GM21381 (cell line): ENCODE measurements at regions not wholly inside any gene's neighbourhood (a gene's known extent, or its start where the extent isn't known, plus 50 kb on each side); places are given as distances from the start of the nearest gene placed in this dataset.
"Not testable (repeated sequence)": the region's sequence is repeated elsewhere in the genome, so short reads cannot be mapped to it uniquely, and the experiment has no call there.

ENCODE experiments used
- ATAC-seq: cut with Tn5 transposase; IDR thresholded peaks from one replicate; pipeline ENCODE4 v1.9.1; 2021; ENCODE audit warnings: mild to moderate bottlenecking, moderate library complexity; ENCODE audit not compliant: unreplicated experiment

GRCh38 chr2:124967325-124967724, 942.2 kb downstream of the CNTNAP5 start:
- ATAC-seq, result no peak

- no peak for ATAC-seq
Measured at GRCh38 chr2:124970030-124970429, 944.9 kb downstream of the CNTNAP5 start.

GRCh38 chr2:124973396-124973795, 948.3 kb downstream of the CNTNAP5 start:
- no peak for ATAC-seq

DNA sequence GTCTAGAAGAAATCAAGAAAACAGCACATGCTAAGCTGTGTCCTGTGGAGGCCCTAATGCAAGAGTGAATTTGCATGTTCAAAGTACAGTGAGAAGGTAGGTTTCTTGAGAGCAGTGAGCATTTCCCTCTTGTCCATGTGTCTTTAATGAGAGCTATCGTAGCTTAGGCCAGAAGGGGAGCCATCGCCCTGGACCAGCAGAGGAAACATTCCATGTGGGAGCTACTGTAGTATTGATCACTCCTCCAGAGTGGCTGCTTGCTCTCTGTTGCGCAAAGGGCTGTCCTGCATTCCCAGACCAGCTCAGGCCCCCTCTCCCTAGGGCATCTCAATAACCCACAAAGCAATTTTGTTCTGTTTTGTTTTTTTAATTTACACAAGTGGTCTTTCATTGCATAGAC, 950.1 kb downstream of the CNTNAP5 start:
- ATAC-seq, result no peak

GRCh38 chr2:124975648-124976047, 950.6 kb downstream of the CNTNAP5 start:
- no peak for ATAC-seq

- no peak for ATAC-seq
Measured at GRCh38 chr2:124978597-124978996, 953.5 kb downstream of the CNTNAP5 start.

DNA sequence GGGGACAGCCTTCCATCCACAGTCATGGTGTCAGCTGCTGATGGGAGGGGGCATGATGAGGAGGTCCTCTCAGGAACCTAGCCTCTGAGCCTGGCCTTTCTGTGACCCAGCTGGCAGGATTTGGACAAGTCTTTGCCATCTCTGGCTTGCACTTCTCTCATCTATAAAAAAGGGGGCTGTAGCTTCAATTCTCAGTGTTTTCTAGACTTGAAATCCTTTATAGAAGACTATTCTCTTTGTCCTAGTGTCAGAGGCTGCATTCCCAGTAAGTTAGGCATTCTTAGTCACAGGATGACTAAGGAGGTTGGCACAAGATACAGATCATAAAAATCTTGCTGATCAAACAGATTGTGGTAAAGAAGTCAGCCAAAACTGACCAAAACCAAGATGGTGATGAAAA, 958.5 kb downstream of the CNTNAP5 start:
- ATAC-seq, result no peak

- no peak for ATAC-seq
Measured at GRCh38 chr2:124985270-124985669, 960.2 kb downstream of the CNTNAP5 start.

DNA sequence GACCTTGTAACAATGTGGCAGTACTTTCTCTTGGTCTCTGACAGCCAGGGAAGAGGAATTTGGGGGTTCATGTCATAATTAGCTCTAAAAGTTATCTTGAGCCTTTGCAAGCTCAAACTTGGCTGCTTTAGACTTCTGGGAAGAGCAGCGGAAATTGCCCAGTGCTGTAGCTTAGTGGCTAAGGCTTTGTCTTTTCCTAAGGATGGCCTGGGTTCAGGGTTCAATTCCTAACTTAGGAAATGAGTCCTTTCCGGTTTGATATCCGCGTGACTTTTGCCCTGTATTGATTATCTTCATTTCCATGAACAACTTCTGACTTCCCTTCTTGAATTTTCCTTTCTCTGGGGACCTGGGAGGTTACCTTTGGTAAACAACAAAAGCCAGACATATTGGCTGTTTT, 961.0 kb downstream of the CNTNAP5 start:
- no peak for ATAC-seq

- ATAC-seq, result not testable (repeated sequence)
Measured at GRCh38 chr2:124986870-124987269, 961.8 kb downstream of the CNTNAP5 start.

- ATAC-seq, result not testable (repeated sequence)
Measured at GRCh38 chr2:124987436-124987835, 962.3 kb downstream of the CNTNAP5 start.

- ATAC-seq, result no peak
Measured at GRCh38 chr2:124988111-124988510, 963.0 kb downstream of the CNTNAP5 start.

DNA sequence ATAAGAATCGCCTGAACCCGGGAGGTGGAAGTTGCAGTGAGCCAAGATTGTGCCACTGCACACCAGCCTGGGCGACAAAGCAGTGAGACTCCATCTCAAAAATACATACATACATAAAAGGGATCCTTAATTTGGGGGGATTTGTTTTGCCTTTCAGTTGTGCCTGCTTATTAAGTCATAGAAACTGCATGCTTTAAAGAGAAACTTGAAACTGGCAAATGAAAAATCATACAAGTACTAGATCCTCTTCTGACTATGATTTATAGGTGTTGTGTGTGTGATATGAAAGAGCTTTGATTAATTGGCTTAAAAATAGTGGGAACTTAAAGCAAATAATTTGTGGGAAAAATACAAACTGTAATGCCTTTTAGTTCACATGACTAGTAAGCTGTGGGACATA, 963.7 kb downstream of the CNTNAP5 start:
- ATAC-seq, result no peak

GRCh38 chr2:124993809-124994208, 968.7 kb downstream of the CNTNAP5 start:
- ATAC-seq, result no peak

GRCh38 chr2:124995185-124995912, 970.3 kb downstream of the CNTNAP5 start:
- no peak for ATAC-seq

DNA sequence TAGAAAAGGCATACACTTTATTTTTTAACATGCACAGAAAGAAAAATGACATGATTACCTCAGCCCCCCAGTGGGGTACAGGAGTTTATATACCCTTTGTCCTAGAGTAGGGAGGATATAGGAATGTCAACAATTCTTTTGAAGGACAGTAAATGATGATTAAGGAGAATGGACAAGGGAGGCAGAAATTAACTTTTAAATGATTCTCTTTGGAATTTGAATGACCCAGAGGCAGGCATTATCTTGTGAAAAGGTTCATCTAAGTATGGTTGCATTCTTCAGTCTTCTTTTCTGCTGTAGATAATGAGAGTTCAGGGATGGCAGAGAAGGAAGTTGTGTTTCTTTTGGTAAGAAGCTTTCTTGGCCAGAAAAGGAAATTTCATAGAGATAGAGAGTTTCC, 971.3 kb downstream of the CNTNAP5 start:
- no peak for ATAC-seq

- no peak for ATAC-seq
Measured at GRCh38 chr2:124999906-125000305, 974.8 kb downstream of the CNTNAP5 start.

DNA sequence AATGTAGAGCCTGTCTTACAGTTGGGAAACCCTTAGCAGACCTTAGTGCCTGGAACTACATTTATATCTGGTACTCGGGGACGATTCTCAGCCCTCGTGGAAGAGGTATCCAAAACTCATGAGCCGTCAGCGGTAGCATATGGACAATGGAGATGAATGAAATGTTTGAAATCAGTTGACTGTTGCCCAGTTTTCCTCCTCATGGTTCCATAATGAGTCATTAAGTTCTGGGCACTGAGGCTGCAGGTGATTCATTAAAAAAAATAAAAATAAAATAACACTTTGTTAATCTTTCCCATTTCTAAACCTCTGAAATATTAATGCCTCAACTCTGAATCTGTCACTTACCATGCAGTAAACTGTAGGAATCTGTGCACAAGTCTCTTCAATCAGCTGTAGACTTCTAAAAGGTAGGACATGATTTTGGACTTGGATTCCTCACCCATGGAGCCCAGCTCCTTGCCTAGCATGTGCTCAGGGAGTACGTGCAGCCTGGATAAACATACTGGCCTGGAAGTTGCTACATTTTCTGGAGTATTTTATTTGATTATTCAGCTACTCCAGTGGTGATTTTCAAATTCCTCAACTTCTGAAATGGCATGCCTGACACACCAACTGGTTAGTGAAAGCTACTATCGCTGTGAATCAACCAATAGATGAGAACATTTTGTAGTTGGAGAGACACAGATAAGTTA, 979.2 kb downstream of the CNTNAP5 start:
- no peak for ATAC-seq

DNA sequence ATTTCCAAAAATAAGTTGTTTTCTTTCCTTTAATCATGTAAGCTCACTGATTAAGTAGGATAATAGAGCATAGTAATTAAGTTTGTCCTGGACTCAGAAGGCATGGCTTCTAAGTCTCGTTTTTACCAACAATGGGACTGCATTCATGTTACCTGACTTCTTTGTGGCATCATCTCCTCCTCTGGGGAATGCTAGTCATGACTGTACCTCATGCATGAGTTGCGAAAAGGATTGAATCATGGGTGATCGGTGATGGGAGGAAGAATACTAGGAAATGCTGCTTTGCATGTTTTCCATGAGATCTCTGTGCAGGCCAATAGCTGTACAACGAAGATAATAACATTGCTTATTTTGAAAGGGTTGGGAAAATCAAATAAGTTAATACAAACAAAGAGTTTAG, 981.6 kb downstream of the CNTNAP5 start:
- ATAC-seq, result no peak

GRCh38 chr2:125028721-125029120, 1003.6 kb downstream of the CNTNAP5 start:
- ATAC-seq, result not testable (repeated sequence)

DNA sequence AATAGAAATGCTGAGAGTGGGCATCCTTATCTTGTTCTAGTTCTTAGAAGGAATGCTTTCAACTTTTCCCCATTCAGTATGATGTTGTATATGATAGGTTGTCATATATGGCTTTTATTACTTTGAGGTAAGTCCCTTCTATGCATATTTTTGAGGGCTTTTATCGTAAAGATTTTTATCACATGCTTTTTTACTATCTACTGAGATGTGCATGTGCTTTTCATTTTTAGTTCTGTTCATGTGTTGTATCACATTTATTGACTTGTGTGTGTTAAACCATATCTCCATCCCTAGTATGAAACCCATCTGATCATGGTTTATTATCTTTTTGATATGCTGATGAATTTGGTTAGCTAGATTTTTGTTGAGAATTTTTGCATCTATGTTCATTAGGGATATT, 1008.8 kb downstream of the CNTNAP5 start:
- ATAC-seq, result no peak

DNA sequence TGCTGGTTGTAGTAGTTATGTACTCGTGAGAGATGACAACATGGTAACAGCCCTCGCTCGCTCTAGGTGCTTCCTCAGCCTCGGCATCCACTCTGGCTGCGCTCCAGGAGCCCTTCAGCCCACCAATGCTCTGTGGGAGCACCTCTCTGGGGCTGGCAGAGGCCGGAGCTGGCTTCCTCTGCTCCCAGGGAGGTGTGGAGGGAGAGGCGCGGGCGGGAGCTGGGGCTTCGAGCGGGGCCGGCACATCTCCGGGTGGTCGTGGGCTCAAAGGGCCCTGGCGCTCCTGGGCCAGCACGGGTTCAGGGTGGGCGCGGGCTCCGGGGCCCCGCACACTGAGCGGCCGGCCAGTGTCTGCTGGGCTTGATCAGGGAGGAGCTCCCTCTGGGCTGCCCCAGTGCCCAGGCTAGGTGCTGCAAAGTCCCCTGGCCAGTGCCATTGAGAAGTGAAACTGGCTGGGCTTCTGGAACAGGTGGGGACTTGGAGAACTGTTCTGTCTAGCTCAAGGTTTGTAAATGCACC, 1012.1 kb downstream of the CNTNAP5 start:
- ATAC-seq, result no peak
